Ascending aorta (tissue), 2 donors: ENCODE measurements at regions not wholly inside any gene's neighbourhood (a gene's known extent, or its start where the extent isn't known, plus 50 kb on each side); places are given as distances from the start of the nearest gene placed in this dataset.

Experiments used
- DNase-seq, 2 donors: peaks; one replicate each; pipeline ENCODE4 v3.0.0-alpha.2; 2019; ENCODE audit warnings: low spot score in 2 of 2
- H3K27ac ChIP-seq, 2 donors: fragments of 200-600 bp; sonication (generic); one replicate each; pipeline ENCODE4 v1.5.1; 2016 to 2017; ENCODE audit warnings: mild to moderate bottlenecking in 1 of 2
- H3K27me3 ChIP-seq: fragments of 200-600 bp; sonication (generic); one replicate; pipeline ENCODE4 v1.5.1; 2017
- H3K36me3 ChIP-seq, 2 donors: fragments of 200-600 bp; sonication (generic); one replicate each; pipeline ENCODE4 v1.5.1; 2016
- H3K4me1 ChIP-seq, 2 donors: fragments of 200-600 bp; sonication (generic); one replicate each; pipeline ENCODE4 v1.5.1; 2016 to 2017; ENCODE audit warnings: mild to moderate bottlenecking in 1 of 2
- H3K4me3 ChIP-seq, 2 donors: fragments of 200-600 bp; sonication (generic); one replicate each; pipeline ENCODE4 v1.5.1; 2016 to 2017; ENCODE audit warnings: mild to moderate bottlenecking in 1 of 2
- H3K9me3 ChIP-seq, 2 donors: fragments of 200-600 bp; sonication (generic); one replicate each; pipeline ENCODE4 v1.5.1; 2016
- CTCF ChIP-seq, 3 experiments: fragments of 200-600 bp in 2 of 3; fragments of 450-650 bp in 1 of 3; sonication (generic) in 2 of 3; IDR thresholded peaks; one replicate each; pipeline ENCODE4 v1.5.1; 2016 to 2019; ENCODE audit warnings: antibody characterized with exemption in 3 of 3, mild to moderate bottlenecking in 1 of 3, moderate library complexity in 1 of 3
- intact Hi-C: fragments of 100-400 bp; cut with DNase I; formaldehyde crosslinking; loops from one replicate; pipeline ENCODE4 v1.15.1; 2023

GRCh38 chr9:87226896-87227295 lies 270.8 kb upstream of the DAPK1 start:
- no peak for TF ChIP-seq CTCF (IDR thresholded peaks at IDR 0.05)
- H3K27ac ChIP-seq = no peak overlapping the region
- peaks cover 0 to 6% of the 10 kb centered on the region in 2 donors for H3K4me1 ChIP-seq
- H3K4me3 ChIP-seq = no peak overlapping the region
- H3K9me3 ChIP-seq = no peaks in the 10 kb centered on the region
- no peaks in the 10 kb centered on the region for H3K36me3 ChIP-seq
- intact Hi-C loops = no loop called here
- no peaks in the 10 kb centered on the region for H3K27me3 ChIP-seq
- DNase-seq = no peak

- no peak for DNase-seq
- Histone ChIP-seq H3K36me3 (no peaks in the 10 kb centered on the region), H3K4me3 (no peak overlapping the region), H3K9me3 (no peaks in the 10 kb centered on the region), H3K4me1 (peaks cover 0 to 6% of the 10 kb centered on the region in 2 donors), H3K27ac (no peak overlapping the region), H3K27me3 (no peaks in the 10 kb centered on the region)
- intact Hi-C loops = no loop called here
- no peak for TF ChIP-seq CTCF (IDR thresholded peaks at IDR 0.05)
Observed at GRCh38 chr9:87227456-87227855, 270.2 kb upstream of the DAPK1 start.

- DNase-seq = no peak
- Histone ChIP-seq H3K27ac (no peak overlapping the region), H3K4me1 (peaks cover 0 to 6% of the 10 kb centered on the region in 2 donors)
Observed at GRCh38 chr9:87229108-87229507, 268.6 kb upstream of the DAPK1 start.

GRCh38 chr9:87233431-87233830 lies 264.2 kb upstream of the DAPK1 start:
- Histone ChIP-seq H3K27me3 (no peaks in the 10 kb centered on the region), H3K4me3 (no peak overlapping the region), H3K27ac (no peak overlapping the region), H3K9me3 (no peaks in the 10 kb centered on the region), H3K4me1 (no peaks in the 10 kb centered on the region), H3K36me3 (no peaks in the 10 kb centered on the region)
- DNase-seq = no peak
- intact Hi-C loops = no loop called here
- no peak for TF ChIP-seq CTCF (IDR thresholded peaks at IDR 0.05)

More at GRCh38 chr9:87229108-87229507, 268.6 kb upstream of the DAPK1 start:
- no peak for TF ChIP-seq CTCF (IDR thresholded peaks at IDR 0.05)
- no peaks in the 10 kb centered on the region for H3K36me3 ChIP-seq
- H3K4me3 ChIP-seq = no peak overlapping the region
- H3K9me3 ChIP-seq = no peaks in the 10 kb centered on the region
- H3K27me3 ChIP-seq = no peaks in the 10 kb centered on the region
- intact Hi-C loops = no loop called here

GRCh38 chr9:87233899-87234455 lies 263.7 kb upstream of the DAPK1 start:
- no peak for TF ChIP-seq CTCF (IDR thresholded peaks at IDR 0.05)
- no peaks in the 10 kb centered on the region for H3K9me3 ChIP-seq
- no peak for DNase-seq
- no peak overlapping the region for H3K4me3 ChIP-seq
- no peaks in the 10 kb centered on the region for H3K4me1 ChIP-seq
- intact Hi-C loops = no loop called here
- no peaks in the 10 kb centered on the region for H3K36me3 ChIP-seq
- no peaks in the 10 kb centered on the region for H3K27me3 ChIP-seq
- no peak overlapping the region for H3K27ac ChIP-seq

- H3K9me3 ChIP-seq = no peaks in the 10 kb centered on the region
- no peak for DNase-seq
- no peak overlapping the region for H3K27ac ChIP-seq
- intact Hi-C loops = loop anchor here (5.0 kb wide), 1 partner anchor 88 kb away; no protein-coding TSS in a partner anchor
- no peaks in the 10 kb centered on the region for H3K36me3 ChIP-seq
- TF ChIP-seq CTCF (IDR thresholded peaks at IDR 0.05) = no peak
- no peaks in the 10 kb centered on the region for H3K4me1 ChIP-seq
- no peaks in the 10 kb centered on the region for H3K27me3 ChIP-seq
- H3K4me3 ChIP-seq = no peak overlapping the region
Observed at GRCh38 chr9:87234854-87235253, 262.8 kb upstream of the DAPK1 start.
